ENCODE measurements at regions not wholly inside any gene's neighbourhood (a gene's known extent, or its start where the extent isn't known, plus 50 kb on each side); places are given as distances from the start of the nearest gene placed in this dataset.

GRCh38 chr21:36571556-36571955, 91.6 kb upstream of the CLDN14 start:
- DNase-seq (ENCODE audit: low spot score): no peak
- Mint-ChIP-seq H3K4me1 (no peaks in the 10 kb centered on the region), H3K9me3 (no peaks in the 10 kb centered on the region), H3K4me3 (no peak overlapping the region), H3K27me3 (ENCODE audit: low read depth) (no peaks in the 10 kb centered on the region; the same call in 1 of the 2 replicates), H3K27ac (no peak overlapping the region), H3K36me3 (no peaks in the 10 kb centered on the region)
- ATAC-seq: no peak
- TF ChIP-seq GRHL2 (CRISPR knock-in tag; IDR thresholded peaks at IDR 0.05; ENCODE audit: insufficient replicate concordance, severe bottlenecking) (no peak), PREB (CRISPR knock-in tag; IDR thresholded peaks at IDR 0.05; ENCODE audit: borderline replicate concordance) (no peak), ZNF423 (CRISPR knock-in tag; IDR thresholded peaks at IDR 0.05) (no peak), ZMAT4 (CRISPR knock-in tag; IDR thresholded peaks at IDR 0.05) (no peak), PRRX2 (CRISPR knock-in tag; IDR thresholded peaks at IDR 0.05) (no peak), ZBTB21 (CRISPR knock-in tag; IDR thresholded peaks at IDR 0.05; ENCODE audit: borderline replicate concordance) (no peak), ZNF416 (CRISPR knock-in tag; IDR thresholded peaks at IDR 0.05) (no peak), ATF3 (CRISPR knock-in tag; conservative IDR thresholded peaks at IDR 0.05) (no peak), FOXJ3 (CRISPR knock-in tag; IDR thresholded peaks at IDR 0.05; ENCODE audit: borderline replicate concordance) (no peak), TEAD1 (CRISPR knock-in tag; IDR thresholded peaks at IDR 0.05) (no peak), ZNF281 (CRISPR knock-in tag; IDR thresholded peaks at IDR 0.05) (no peak), ZNF532 (CRISPR knock-in tag; IDR thresholded peaks at IDR 0.05; ENCODE audit: borderline replicate concordance) (no peak), ZNF219 (CRISPR knock-in tag; IDR thresholded peaks at IDR 0.05; ENCODE audit: borderline replicate concordance) (no peak), ATF2 (CRISPR knock-in tag; IDR thresholded peaks at IDR 0.05; ENCODE audit: borderline replicate concordance, low read depth) (no peak), NR1H2 (CRISPR knock-in tag; IDR thresholded peaks at IDR 0.05) (no peak), ELF4 (CRISPR knock-in tag; IDR thresholded peaks at IDR 0.05; ENCODE audit: low read depth) (no peak), CREB1 (CRISPR knock-in tag; IDR thresholded peaks at IDR 0.05) (no peak), NFATC4 (CRISPR knock-in tag; IDR thresholded peaks at IDR 0.05) (no peak), OVOL2 (CRISPR knock-in tag; IDR thresholded peaks at IDR 0.05; ENCODE audit: borderline replicate concordance) (no peak)
- ChIA-PET POLR2A (no interaction called here), CTCF (no interaction called here)

All from WTC11 (cell line).